SK-N-SH treated with all-trans-retinoic acid at 6 μM for 48 hours (cell line): ENCODE measurements at regions not wholly inside any gene's neighbourhood (a gene's known extent, or its start where the extent isn't known, plus 50 kb on each side); places are given as distances from the start of the nearest gene placed in this dataset.

Source experiments
- PATZ1 ChIP-seq: fragments of 250-450 bp; sonication (Bioruptor Pico); IDR thresholded peaks from 2 replicates; pipeline ENCODE4 v1.8.0; 2020; ENCODE audit warnings: mild to moderate bottlenecking, moderate library complexity, borderline replicate concordance
- POU6F1 ChIP-seq: fragments of 250-450 bp; sonication (Bioruptor Pico); IDR thresholded peaks from 2 replicates; pipeline ENCODE4 v1.8.0; 2021; ENCODE audit warnings: low read depth, mild to moderate bottlenecking, moderate library complexity, borderline replicate concordance

GRCh38 chr6:142548566-142548965 is 246.8 kb downstream of the ADGRG6 start:
- TF ChIP-seq PATZ1 (CRISPR knock-in tag) = no peak
- no peak for TF ChIP-seq POU6F1
